Activated CD4-positive, alpha-beta memory T cell treated with anti-CD3 and anti-CD28 coated beads, Interleukin-2, amount 10 ng/mL, durations not matched to agents 7 days and 5 days (primary cell): ENCODE measurements at regions not wholly inside any gene's neighbourhood (a gene's known extent, or its start where the extent isn't known, plus 50 kb on each side); places are given as distances from the start of the nearest gene placed in this dataset.
"Not testable (repeated sequence)": the region's sequence is repeated elsewhere in the genome, so short reads cannot be mapped to it uniquely, and the experiment has no call there.

Experiments
- CTCF ChIA-PET: fragments of 350-600 bp; sonication (Branson Sonifier 250); formaldehyde crosslinking; loops from one replicate; lab custom pipeline; 2021; ENCODE audit warnings: antibody characterized with exemption, inconsistent platforms; lab: Charles Lee
- POLR2A ChIA-PET: fragments of 350-600 bp; sonication (Branson Sonifier 250); formaldehyde crosslinking; loops from one replicate; lab custom pipeline; 2021; ENCODE audit warnings: antibody characterized with exemption; lab: Charles Lee
- DNase-seq: peaks from one replicate; pipeline ENCODE4 v3.0.0-alpha.2; 2020
- H3K27ac Mint-ChIP-seq: one replicate; pipeline ENCODE4 v1.8.0; 2021; ENCODE audit warnings: mild to moderate bottlenecking, mixed read lengths
- H3K27me3 Mint-ChIP-seq: one replicate; pipeline ENCODE4 v1.8.0; 2021; ENCODE audit warnings: mixed read lengths
- H3K36me3 Mint-ChIP-seq: one replicate; pipeline ENCODE4 v1.8.0; 2021; ENCODE audit warnings: low read depth, mixed read lengths
- H3K4me1 Mint-ChIP-seq: one replicate; pipeline ENCODE4 v1.8.0; 2021; ENCODE audit warnings: mixed read lengths
- H3K4me3 Mint-ChIP-seq: one replicate; pipeline ENCODE4 v1.8.0; 2021; ENCODE audit warnings: mild to moderate bottlenecking, mixed read lengths
- H3K9me3 Mint-ChIP-seq: one replicate; pipeline ENCODE4 v1.8.0; 2021; ENCODE audit warnings: mixed read lengths

DNA sequence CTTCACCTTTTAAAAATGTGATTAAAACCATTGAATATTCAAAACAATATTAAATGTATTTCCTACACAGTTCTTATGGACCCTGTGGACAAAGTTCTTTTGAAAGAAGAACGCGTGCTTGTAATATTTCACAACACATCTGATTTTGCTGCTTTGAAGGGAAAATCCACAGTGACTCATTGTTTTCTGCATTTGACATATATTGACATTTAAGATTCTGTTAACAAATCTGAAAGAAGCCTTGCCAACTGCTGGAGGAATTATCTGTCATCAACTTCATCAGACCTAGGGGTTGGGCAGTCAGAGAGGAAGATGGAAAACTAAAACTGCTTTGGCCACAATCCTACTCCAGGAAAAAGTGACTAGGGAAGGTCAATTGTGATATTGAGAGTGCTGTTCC is 56.9 kb upstream of the RASEF start:
- CTCF ChIA-PET, result no interaction called here
- POLR2A ChIA-PET, result no interaction called here
- no peaks in the 10 kb centered on the region for H3K36me3 Mint-ChIP-seq
- no peak for DNase-seq
- H3K27me3 Mint-ChIP-seq, result no peaks in the 10 kb centered on the region
- H3K9me3 Mint-ChIP-seq, result peaks cover 4% of the 10 kb centered on the region
- no peak overlapping the region for H3K27ac Mint-ChIP-seq
- H3K4me1 Mint-ChIP-seq, result no peaks in the 10 kb centered on the region
- no peak overlapping the region for H3K4me3 Mint-ChIP-seq

DNA sequence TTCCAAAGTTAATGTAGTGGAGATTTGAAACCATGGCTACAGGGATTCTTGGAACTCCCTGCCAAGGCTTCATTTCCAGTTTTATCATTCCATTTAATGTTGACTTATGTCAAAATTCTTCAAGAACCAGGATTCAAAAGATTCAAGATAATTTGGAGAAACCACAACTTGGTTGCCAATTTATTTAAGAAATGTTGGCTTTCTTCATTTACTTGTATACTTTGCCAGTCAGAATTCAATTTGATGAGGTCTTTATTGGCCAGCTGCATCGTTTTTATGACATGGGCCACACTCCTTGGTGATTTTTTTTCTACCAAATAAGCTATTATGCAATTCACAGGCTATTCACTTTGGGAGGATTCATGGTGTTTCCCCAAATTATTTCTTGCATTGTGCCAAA is 53.1 kb upstream of the RASEF start:
- POLR2A ChIA-PET, result no interaction called here

DNA sequence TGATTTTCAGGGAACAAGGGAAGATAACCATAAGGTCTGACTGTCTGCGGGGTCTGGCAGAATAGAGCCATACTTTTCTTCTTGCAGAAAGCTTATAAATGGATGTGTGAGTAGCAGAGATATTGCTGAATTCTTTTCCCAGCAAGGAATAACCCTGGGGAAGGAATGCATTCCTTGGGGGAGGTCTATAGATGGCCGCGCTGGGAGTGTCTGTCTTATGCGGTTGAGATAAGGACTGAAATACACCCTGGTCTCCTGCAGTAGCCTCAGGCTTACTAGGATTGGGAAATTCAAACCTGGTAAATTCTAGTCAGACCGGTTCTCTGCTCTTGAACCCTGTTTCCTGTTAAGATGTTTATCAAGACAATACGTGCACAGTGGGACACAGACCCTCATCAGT is 50.5 kb upstream of the RASEF start:
- H3K4me1 Mint-ChIP-seq, H3K9me3 Mint-ChIP-seq, H3K4me3 Mint-ChIP-seq, H3K36me3 Mint-ChIP-seq, CTCF ChIA-PET, POLR2A ChIA-PET, H3K27me3 Mint-ChIP-seq, H3K27ac Mint-ChIP-seq, DNase-seq: not testable (repeated sequence)

More for the DNA sequence above, 53.1 kb upstream of the RASEF start:
- H3K27ac Mint-ChIP-seq, result no peak overlapping the region
- H3K4me3 Mint-ChIP-seq, result no peak overlapping the region
- DNase-seq, result no peak
- no peaks in the 10 kb centered on the region for H3K4me1 Mint-ChIP-seq
- peaks cover 6% of the 10 kb centered on the region for H3K9me3 Mint-ChIP-seq
- H3K36me3 Mint-ChIP-seq, result no peaks in the 10 kb centered on the region
- CTCF ChIA-PET, result no interaction called here
- H3K27me3 Mint-ChIP-seq, result no peaks in the 10 kb centered on the region
